HG03060 (cell line): ENCODE measurements at regions not wholly inside any gene's neighbourhood (a gene's known extent, or its start where the extent isn't known, plus 50 kb on each side); places are given as distances from the start of the nearest gene placed in this dataset.
"Not testable (repeated sequence)": the region's sequence is repeated elsewhere in the genome, so short reads cannot be mapped to it uniquely, and the experiment has no call there.

ENCODE experiments used
- ATAC-seq: cut with Tn5 transposase; IDR thresholded peaks from one replicate; pipeline ENCODE4 v1.9.1; 2021; ENCODE audit warnings: low read depth, moderate number of reproducible peaks; ENCODE audit not compliant: unreplicated experiment

GRCh38 chr4:125262502-125262901, 52.3 kb upstream of the FAT4 start:
- no peak for ATAC-seq

- ATAC-seq: no peak
These were observed 52.7 kb upstream of the FAT4 start for GRCh38 chr4:125262079-125262478.

- ATAC-seq: no peak
These were observed 60.6 kb upstream of the FAT4 start for GRCh38 chr4:125254106-125254505.

GRCh38 chr4:125244848-125245450, 69.8 kb upstream of the FAT4 start:
- no peak for ATAC-seq

GRCh38 chr4:125243789-125244397, 70.9 kb upstream of the FAT4 start:
- ATAC-seq: no peak

GRCh38 chr4:125235971-125236370, 78.8 kb upstream of the FAT4 start:
- no peak for ATAC-seq

- ATAC-seq: no peak
These were observed 83.1 kb upstream of the FAT4 start for GRCh38 chr4:125231661-125232060.

GRCh38 chr4:125229596-125230058, 85.1 kb upstream of the FAT4 start:
- ATAC-seq: no peak

GRCh38 chr4:125225806-125226205, 88.9 kb upstream of the FAT4 start:
- no peak for ATAC-seq

GRCh38 chr4:125200556-125200955, 114.2 kb upstream of the FAT4 start:
- no peak for ATAC-seq

- no peak for ATAC-seq
These were observed 115.8 kb upstream of the FAT4 start for GRCh38 chr4:125198916-125199315.

- not testable (repeated sequence) for ATAC-seq
These were observed 122.8 kb upstream of the FAT4 start for GRCh38 chr4:125191874-125192459.

GRCh38 chr4:125191232-125191631, 123.5 kb upstream of the FAT4 start:
- ATAC-seq: no peak

- ATAC-seq: no peak
These were observed 127.3 kb upstream of the FAT4 start for GRCh38 chr4:125187226-125188176.

GRCh38 chr4:125184116-125184515, 130.6 kb upstream of the FAT4 start:
- no peak for ATAC-seq

- ATAC-seq: no peak
These were observed 133.0 kb upstream of the FAT4 start for GRCh38 chr4:125181804-125182203.

GRCh38 chr4:125179727-125180126, 135.0 kb upstream of the FAT4 start:
- no peak for ATAC-seq

GRCh38 chr4:125169192-125169591, 145.6 kb upstream of the FAT4 start:
- ATAC-seq: no peak

- no peak for ATAC-seq
These were observed 146.2 kb upstream of the FAT4 start for GRCh38 chr4:125168531-125168930.

- not testable (repeated sequence) for ATAC-seq
These were observed 148.7 kb upstream of the FAT4 start for GRCh38 chr4:125166012-125166411.

GRCh38 chr4:125159001-125159400, 155.8 kb upstream of the FAT4 start:
- ATAC-seq: no peak
